GM12873 (cell line): ENCODE measurements at regions not wholly inside any gene's neighbourhood (a gene's known extent, or its start where the extent isn't known, plus 50 kb on each side); places are given as distances from the start of the nearest gene placed in this dataset.

Experiments
- TF ChIP-seq, protein P1 (sequence below): IDR thresholded peaks from 2 replicates; pipeline ENCODE4 v1.5.1; 2012; ENCODE audit warnings: low read depth, mild to moderate bottlenecking, moderate library complexity, low read length, control low read depth; ENCODE audit not compliant: insufficient read depth; ENCODE audit errors: missing control alignments

DNA sequence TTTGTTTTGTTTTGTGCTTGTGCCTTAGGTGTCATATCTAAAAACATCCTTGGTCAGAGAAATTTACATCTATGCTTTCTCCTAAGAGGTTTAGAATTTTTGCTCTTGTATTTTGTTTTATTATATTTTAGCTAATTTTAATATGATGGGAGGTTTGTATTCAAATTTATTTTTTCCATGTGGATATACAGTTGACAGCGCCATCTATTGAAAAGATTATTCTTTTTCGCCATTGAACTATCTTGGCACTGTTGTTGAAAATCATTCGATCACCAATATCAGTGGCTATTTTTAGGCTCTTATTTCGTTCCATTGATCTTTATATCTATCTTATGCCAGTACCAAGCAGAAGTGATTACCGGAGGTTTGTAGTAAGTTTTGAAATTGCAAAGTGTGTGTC, 510.3 kb downstream of the BRD1 start:
- TF ChIP-seq, protein P1, sequence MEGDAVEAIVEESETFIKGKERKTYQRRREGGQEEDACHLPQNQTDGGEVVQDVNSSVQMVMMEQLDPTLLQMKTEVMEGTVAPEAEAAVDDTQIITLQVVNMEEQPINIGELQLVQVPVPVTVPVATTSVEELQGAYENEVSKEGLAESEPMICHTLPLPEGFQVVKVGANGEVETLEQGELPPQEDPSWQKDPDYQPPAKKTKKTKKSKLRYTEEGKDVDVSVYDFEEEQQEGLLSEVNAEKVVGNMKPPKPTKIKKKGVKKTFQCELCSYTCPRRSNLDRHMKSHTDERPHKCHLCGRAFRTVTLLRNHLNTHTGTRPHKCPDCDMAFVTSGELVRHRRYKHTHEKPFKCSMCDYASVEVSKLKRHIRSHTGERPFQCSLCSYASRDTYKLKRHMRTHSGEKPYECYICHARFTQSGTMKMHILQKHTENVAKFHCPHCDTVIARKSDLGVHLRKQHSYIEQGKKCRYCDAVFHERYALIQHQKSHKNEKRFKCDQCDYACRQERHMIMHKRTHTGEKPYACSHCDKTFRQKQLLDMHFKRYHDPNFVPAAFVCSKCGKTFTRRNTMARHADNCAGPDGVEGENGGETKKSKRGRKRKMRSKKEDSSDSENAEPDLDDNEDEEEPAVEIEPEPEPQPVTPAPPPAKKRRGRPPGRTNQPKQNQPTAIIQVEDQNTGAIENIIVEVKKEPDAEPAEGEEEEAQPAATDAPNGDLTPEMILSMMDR, result no peak

DNA sequence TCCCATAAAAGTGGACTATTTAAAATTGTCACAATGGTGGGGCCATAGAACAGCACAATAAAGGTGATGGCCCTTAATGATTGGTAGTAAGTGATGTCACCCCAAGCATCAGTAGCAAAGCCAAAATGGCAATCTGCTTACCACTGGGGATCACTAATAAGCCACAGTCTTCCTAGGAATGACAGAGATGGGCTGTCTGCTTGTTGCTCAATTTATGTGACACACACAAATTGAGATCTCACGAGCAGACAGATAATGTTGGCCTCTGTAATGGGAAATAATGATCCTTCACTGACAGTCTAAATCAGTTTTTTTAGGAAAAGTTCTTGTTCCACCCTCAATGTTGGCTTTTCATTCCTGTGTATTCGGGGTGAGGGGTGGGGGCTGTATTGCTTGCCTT, 515.1 kb downstream of the BRD1 start:
- TF ChIP-seq, protein P1, result no peak

DNA sequence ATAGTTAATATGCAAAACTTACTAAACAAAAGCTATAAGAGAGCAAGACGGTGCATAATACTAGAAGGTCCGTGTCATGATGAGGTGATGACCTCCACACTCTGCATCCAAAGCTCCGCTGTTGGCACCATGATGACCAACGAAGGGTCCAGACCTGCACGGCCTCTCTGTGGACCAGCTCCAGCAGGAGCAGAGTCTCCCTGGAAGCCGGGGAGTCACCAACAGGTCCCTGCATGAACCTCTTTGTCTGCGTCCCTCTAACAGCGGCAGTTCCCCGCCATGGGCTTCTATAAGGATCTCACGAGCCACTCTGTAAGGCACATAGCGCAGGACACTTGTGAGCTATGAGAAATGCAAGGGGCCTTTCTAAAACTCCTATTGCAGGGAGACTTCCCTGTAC, 517.3 kb downstream of the BRD1 start:
- TF ChIP-seq, protein P1, result no peak

DNA sequence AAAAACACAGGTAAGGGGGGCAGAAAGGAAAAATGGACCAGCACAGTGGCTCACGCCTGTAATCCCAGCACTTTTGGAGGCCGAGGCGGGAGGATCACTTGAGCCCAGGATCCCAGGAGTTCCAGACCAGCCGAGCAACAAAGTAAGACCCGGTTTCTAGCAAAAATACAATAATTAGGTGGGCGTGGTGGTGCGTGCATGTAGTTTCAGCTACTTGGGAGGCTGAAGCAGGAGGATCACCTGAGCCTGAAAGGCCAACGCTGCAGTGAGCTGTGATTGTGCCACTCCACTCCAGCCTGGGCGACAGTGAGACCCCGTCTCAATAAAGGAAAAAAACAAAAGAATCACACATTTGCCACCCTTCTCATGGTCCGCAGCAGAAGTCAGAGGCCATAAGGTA, 519.4 kb downstream of the BRD1 start:
- TF ChIP-seq, protein P1, result no peak

DNA sequence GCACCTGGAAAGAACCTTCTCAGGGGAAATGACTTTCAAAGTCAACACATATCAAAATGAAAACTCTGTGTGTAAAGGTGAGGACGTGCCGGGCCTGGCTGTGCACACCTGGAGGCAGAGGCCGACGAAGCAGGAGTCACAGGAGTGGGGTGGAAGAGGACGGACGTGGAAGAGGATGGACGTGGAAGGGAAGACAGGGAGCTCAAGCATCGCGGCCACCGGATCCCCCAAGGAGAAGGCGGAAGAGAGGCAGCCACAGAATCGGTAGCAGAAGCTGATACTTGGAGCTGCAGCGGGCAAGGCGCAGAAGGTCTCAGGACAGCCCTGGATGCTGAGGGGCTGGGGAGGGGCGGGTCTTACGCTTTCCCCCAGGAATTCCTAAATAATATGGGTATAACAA, 519.8 kb downstream of the BRD1 start:
- TF ChIP-seq, protein P1, result no peak

DNA sequence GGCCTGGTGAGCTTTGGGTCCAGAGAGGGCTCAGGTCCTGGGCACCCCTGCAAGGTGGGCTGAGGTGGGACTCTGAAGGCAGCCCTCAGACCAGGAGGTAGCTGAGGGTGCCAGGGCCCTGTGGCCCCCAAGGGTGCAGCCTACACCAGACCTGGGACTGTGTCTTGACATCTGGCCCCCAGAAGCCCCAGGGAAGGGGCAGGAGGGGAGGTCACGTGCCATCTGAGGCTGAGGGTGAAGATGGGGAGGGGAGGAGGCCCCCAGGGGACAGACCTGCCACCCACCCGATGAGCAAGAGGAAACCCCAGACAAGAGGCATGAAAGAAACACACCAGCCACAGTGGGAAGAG, 520.2 kb downstream of the BRD1 start:
- TF ChIP-seq, protein P1, result no peak

DNA sequence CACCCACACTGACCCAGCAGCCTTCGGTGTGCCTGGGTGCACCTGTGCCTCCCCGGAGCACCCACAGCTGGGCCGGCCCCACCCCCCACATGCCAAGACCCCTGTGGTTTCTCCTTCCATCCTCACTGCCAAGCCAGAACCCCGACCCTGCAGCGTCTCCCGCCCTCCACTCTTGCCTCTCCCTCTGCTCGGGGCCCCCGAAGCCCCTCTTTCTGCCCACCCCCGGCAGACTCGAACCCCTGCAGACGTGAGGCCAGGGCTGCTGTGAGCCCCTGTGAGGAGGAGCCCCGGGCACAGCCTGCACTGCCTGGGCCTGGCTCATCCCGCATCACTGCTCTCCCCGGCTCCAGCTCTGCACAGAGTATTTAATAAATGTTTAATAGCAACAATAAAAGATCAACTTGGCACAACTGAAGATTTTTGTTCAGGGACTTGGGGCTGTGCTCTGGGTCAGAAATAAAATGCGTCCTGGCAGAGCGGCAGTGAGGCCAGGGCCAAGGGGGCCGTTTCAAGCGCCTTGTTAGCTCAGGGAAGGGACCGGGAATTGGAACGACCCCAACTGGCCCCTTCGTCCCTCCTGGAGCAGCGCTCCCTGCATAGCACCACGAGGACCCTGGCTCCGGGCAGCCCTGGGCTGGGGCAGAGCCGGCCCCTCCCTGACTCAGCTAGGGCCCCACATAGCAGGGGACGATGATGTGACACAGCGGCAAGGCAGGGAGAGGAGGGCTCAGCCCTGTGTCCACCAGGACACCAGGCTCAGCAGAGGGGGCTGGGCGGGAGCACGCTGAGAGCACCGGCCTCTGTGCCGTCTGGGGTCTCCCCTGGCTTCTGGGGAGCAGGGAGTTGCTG, 520.8 kb downstream of the BRD1 start:
- TF ChIP-seq, protein P1, result no peak
